B cell (primary cell): ENCODE measurements at regions not wholly inside any gene's neighbourhood (a gene's known extent, or its start where the extent isn't known, plus 50 kb on each side); places are given as distances from the start of the nearest gene placed in this dataset.
A peak's percentile ranks its signal among the peaks of the same experiment; 100 is the strongest.

ENCODE experiments used
- ATAC-seq: fragments of 200-7000 bp; cut with Tn5 transposase; one replicate; pipeline ENCODE4 v1.10.0; 2021; ENCODE audit warnings: low read depth, mild to moderate bottlenecking, moderate number of reproducible peaks, moderate library complexity
- CTCF ChIA-PET: fragments of 350-600 bp; sonication (Branson Sonifier 250); formaldehyde crosslinking; loops from one replicate; lab custom pipeline; 2021; ENCODE audit warnings: antibody characterized with exemption, inconsistent platforms; lab: Charles Lee
- POLR2A ChIA-PET: fragments of 350-600 bp; sonication (Branson Sonifier 250); formaldehyde crosslinking; loops from one replicate; lab custom pipeline; 2021; ENCODE audit warnings: antibody characterized with exemption; lab: Charles Lee
- DNase-seq: peaks from one replicate; pipeline ENCODE4 v3.0.0; 2013
- H2AFZ ChIP-seq: 2 replicates; pipeline ENCODE4 v1.6.1; 2012; ENCODE audit warnings: mild to moderate bottlenecking, low read depth, low read length; ENCODE audit not compliant: insufficient read depth, poor library complexity, severe bottlenecking
- H3K27ac ChIP-seq, 2 donors: 1 replicate in 1 of 2; 2 replicates in 1 of 2; pipeline ENCODE4 v1.5.1; 2012 to 2013; ENCODE audit warnings: low read length in 2 of 2, mild to moderate bottlenecking in 2 of 2, moderate library complexity in 1 of 2
- H3K27me3 ChIP-seq, 4 experiments: fragments of 200-600 bp in 1 of 4; sonication (generic) in 1 of 4; replicated peaks in 1 of 4; 1 replicate in 2 of 4; 2 replicates in 2 of 4; pipeline versions ENCODE4 v1.6.1 to v1.7.0; 2013 to 2016; ENCODE audit warnings: low read length in 3 of 4, mild to moderate bottlenecking in 2 of 4, mixed read lengths in 1 of 4, moderate library complexity in 1 of 4; ENCODE audit not compliant: insufficient read depth in 4 of 4, control insufficient read depth in 3 of 4; ENCODE audit errors: control extremely low read depth in 1 of 4
- H3K36me3 ChIP-seq, 2 experiments: replicated peaks in 1 of 2; 1 replicate in 1 of 2; 2 replicates in 1 of 2; pipeline versions ENCODE4 v1.6.1 to v1.7.1; 2013; ENCODE audit warnings: low read length in 1 of 2; ENCODE audit not compliant: insufficient read depth in 2 of 2, control insufficient read depth in 1 of 2; ENCODE audit errors: control extremely low read depth in 1 of 2, extremely low read depth in 1 of 2
- H3K4me1 ChIP-seq, 2 donors: fragments of 200-600 bp in 1 of 2; sonication (generic) in 1 of 2; 1 replicate in 1 of 2; 2 replicates in 1 of 2; pipeline versions ENCODE4 v1.5.1 to v1.6.1; 2013 to 2017; ENCODE audit warnings: low read length in 2 of 2; ENCODE audit not compliant: control insufficient read depth in 2 of 2, insufficient read depth in 2 of 2
- H3K4me2 ChIP-seq: replicated peaks from 2 replicates; pipeline ENCODE3; 2012; ENCODE audit warnings: mild to moderate bottlenecking, low read depth, low read length; ENCODE audit not compliant: poor library complexity, severe bottlenecking
- H3K4me3 ChIP-seq, 5 experiments: fragments of 200-600 bp in 1 of 5; sonication (generic) in 1 of 5; 1 replicate in 3 of 5; 2 replicates in 2 of 5; pipeline versions ENCODE4 v1.5.1 to v1.7.0; 2011 to 2016; ENCODE audit warnings: low read length in 4 of 5, mild to moderate bottlenecking in 4 of 5, low read depth in 2 of 5, control low read depth in 1 of 5, moderate library complexity in 1 of 5; ENCODE audit not compliant: insufficient read depth in 1 of 5; ENCODE audit errors: control extremely low read depth in 1 of 5, extremely low read depth in 1 of 5
- H3K79me2 ChIP-seq: fragments of 200-600 bp; sonication (generic); one replicate; pipeline ENCODE4 v1.6.0; 2016; ENCODE audit warnings: low read length; ENCODE audit not compliant: control insufficient read depth, insufficient read depth
- H3K9ac ChIP-seq: fragments of 200-600 bp; sonication (generic); 2 replicates; pipeline ENCODE4 v1.6.1; 2017; ENCODE audit warnings: mild to moderate bottlenecking, low read length, moderate library complexity
- H3K9me3 ChIP-seq, 3 donors: one replicate each; pipeline versions ENCODE4 v1.6.1 to v1.7.1; 2013; ENCODE audit warnings: low read length in 2 of 3; ENCODE audit not compliant: control insufficient read depth in 2 of 3, insufficient read depth in 1 of 3; ENCODE audit errors: control extremely low read depth in 1 of 3
- H4K20me1 ChIP-seq: 2 replicates; pipeline ENCODE4 v1.6.0; 2012; ENCODE audit warnings: mild to moderate bottlenecking, low read length; ENCODE audit not compliant: insufficient read depth, control insufficient read depth, poor library complexity, severe bottlenecking
- H3K27ac Mint-ChIP-seq: one replicate; pipeline ENCODE4 v1.8.0; 2021; ENCODE audit warnings: mixed read lengths
- H3K27me3 Mint-ChIP-seq: one replicate; pipeline ENCODE4 v1.8.0; 2021; ENCODE audit warnings: mixed read lengths
- H3K4me1 Mint-ChIP-seq: one replicate; pipeline ENCODE4 v1.8.0; 2021; ENCODE audit warnings: mixed read lengths
- H3K4me3 Mint-ChIP-seq: one replicate; pipeline ENCODE4 v1.8.0; 2021; ENCODE audit warnings: mixed read lengths
- H3K9me3 Mint-ChIP-seq: one replicate; pipeline ENCODE4 v1.8.0; 2022; ENCODE audit warnings: mixed read lengths; ENCODE audit not compliant: insufficient read depth
- EZH2 ChIP-seq: IDR thresholded peaks from 2 replicates; pipeline ENCODE4 v1.6.1; 2012; ENCODE audit warnings: borderline replicate concordance, low read depth, mild to moderate bottlenecking, moderate library complexity, low read length; ENCODE audit not compliant: insufficient read depth, poor library complexity, severe bottlenecking
- WGBS: methylation state at CpG from one replicate; pipeline ENCODE4 v1.1.5; 2013; ENCODE audit warnings: missing lambda C conversion rate; ENCODE audit not compliant: insufficient coverage; 5-methylcytosine and 5-hydroxymethylcytosine counted together
- intact Hi-C: fragments of 100-400 bp; cut with micrococcal nuclease; formaldehyde crosslinking; loops from one replicate; pipeline ENCODE4 v1.10.0; 2022
- TF ChIP-seq, protein P1 (sequence below): fragments of 200-600 bp; IDR thresholded peaks from one replicate; pipeline ENCODE4 v1.8.0; 2022; ENCODE audit warnings: antibody characterized with exemption, mild to moderate bottlenecking

DNA sequence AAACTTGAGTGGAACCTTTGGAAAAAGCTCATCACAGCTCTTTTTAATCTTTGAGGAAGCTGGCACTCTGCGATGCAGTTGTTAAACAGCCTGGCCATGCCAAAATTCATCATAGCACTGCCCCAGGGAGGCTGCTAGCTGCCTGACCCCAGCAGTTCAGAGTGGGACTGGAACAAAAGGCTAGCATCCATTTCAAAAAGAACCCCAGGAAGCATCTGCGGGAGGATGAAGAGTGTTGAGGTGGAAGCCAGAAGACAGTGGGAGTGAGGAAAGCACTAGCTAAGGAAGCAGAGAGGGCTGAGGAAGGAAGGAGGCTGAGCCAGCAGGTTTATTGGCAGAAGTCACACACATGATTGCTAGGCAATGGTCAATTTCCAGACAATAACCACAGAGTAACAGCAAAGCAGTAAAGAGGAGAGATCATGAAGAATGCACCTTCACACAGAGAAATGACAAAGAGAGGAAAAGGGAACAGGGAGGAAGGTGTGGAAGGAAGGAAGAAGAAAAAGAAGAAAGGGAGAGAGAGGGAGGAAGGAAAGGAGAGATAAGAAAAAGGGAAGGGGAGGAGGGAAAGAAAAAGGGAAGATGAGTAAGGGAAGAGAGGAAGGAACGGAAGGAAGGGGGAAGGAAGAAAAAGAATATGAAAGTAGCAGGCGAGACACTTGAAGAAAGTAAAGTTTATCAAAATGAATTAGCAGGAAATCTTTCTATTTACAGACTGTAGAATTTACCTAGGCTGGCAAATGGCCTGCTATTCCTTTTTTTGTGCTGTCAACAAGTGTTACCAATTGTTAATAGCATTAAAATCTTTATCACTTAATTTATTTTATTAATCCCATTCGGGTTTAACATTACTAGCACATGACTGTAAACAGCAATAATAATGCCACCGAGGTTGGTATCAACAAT lies 270.0 kb upstream of the PSMD7 start:
- peaks cover 3% of the 10 kb centered on the region for H3K27me3 Mint-ChIP-seq
- no peak overlapping the region for H3K27ac Mint-ChIP-seq
- no peak for TF ChIP-seq EZH2
- TF ChIP-seq, protein P1, sequence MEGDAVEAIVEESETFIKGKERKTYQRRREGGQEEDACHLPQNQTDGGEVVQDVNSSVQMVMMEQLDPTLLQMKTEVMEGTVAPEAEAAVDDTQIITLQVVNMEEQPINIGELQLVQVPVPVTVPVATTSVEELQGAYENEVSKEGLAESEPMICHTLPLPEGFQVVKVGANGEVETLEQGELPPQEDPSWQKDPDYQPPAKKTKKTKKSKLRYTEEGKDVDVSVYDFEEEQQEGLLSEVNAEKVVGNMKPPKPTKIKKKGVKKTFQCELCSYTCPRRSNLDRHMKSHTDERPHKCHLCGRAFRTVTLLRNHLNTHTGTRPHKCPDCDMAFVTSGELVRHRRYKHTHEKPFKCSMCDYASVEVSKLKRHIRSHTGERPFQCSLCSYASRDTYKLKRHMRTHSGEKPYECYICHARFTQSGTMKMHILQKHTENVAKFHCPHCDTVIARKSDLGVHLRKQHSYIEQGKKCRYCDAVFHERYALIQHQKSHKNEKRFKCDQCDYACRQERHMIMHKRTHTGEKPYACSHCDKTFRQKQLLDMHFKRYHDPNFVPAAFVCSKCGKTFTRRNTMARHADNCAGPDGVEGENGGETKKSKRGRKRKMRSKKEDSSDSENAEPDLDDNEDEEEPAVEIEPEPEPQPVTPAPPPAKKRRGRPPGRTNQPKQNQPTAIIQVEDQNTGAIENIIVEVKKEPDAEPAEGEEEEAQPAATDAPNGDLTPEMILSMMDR: no peak
- H3K9ac ChIP-seq: no peak overlapping the region
- peak overlapping the region; percentile 28 for H2AFZ ChIP-seq
- CTCF ChIA-PET: no interaction called here
- no peak for DNase-seq
- no peak for ATAC-seq
- no peak overlapping the region for H3K4me2 ChIP-seq
- no peaks in the 10 kb centered on the region for H4K20me1 ChIP-seq
- no peaks in the 10 kb centered on the region for H3K9me3 ChIP-seq
- intact Hi-C loops: no loop called here
- no peaks in the 10 kb centered on the region for H3K4me1 Mint-ChIP-seq
- H3K9me3 Mint-ChIP-seq: no peaks in the 10 kb centered on the region
- no peaks in the 10 kb centered on the region for H3K4me1 ChIP-seq
- WGBS: 41% methylated on average over 3 of the region's 6 CpGs
- no peak overlapping the region for H3K4me3 ChIP-seq
- H3K27me3 ChIP-seq: no peaks in the 10 kb centered on the region
- H3K4me3 Mint-ChIP-seq: no peak overlapping the region
- POLR2A ChIA-PET: no interaction called here
- no peaks in the 10 kb centered on the region for H3K36me3 ChIP-seq
- H3K27ac ChIP-seq: no peak overlapping the region
- H3K79me2 ChIP-seq: no peaks in the 10 kb centered on the region

GRCh38 chr16:74024953-74025352 lies 271.7 kb upstream of the PSMD7 start:
- Histone ChIP-seq H3K4me3 (no peak overlapping the region), H3K4me2 (no peak overlapping the region), H3K27me3 (no peaks in the 10 kb centered on the region), H3K27ac (no peak overlapping the region), H4K20me1 (no peaks in the 10 kb centered on the region), H3K36me3 (no peaks in the 10 kb centered on the region), H3K9me3 (no peaks in the 10 kb centered on the region), H3K79me2 (no peaks in the 10 kb centered on the region), H3K9ac (no peak overlapping the region), H3K4me1 (no peaks in the 10 kb centered on the region), H2AFZ (no peak overlapping the region)
- Mint-ChIP-seq H3K27ac (no peak overlapping the region), H3K27me3 (peaks cover 3% of the 10 kb centered on the region), H3K4me3 (no peak overlapping the region), H3K9me3 (no peaks in the 10 kb centered on the region), H3K4me1 (no peaks in the 10 kb centered on the region)
- 100% methylated on average over 1 of the region's 2 CpGs for WGBS
- ATAC-seq (no peak), DNase-seq (no peak)
- POLR2A ChIA-PET: no interaction called here
- TF ChIP-seq EZH2: no peak
- TF ChIP-seq, protein P1: no peak
- intact Hi-C loops: no loop called here
- CTCF ChIA-PET: interaction anchor here (0.6 kb wide), 1 partner anchor 94 kb away, joined by 3 read pairs; no protein-coding TSS in a partner anchor
